ENCODE measurements at regions not wholly inside any gene's neighbourhood (a gene's known extent, or its start where the extent isn't known, plus 50 kb on each side); places are given as distances from the start of the nearest gene placed in this dataset.

DNA sequence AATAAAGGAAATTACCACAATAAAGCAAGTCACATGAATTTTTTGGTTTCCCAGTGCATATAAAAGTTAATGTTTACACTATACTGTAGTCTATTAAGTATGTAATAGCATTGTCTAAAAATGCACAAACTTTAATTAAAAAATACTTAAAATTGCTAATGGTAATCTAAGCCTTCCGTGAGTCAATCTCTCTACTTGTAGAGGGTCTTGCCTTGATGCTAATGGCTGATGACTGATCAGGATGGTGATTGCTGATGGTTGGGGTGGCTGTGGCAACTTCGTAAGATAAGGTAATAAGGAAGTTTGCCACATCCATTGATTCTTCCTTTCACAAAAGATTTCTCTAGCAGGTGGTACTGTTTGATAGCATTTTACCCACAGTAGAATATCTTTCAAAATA, 466.6 kb upstream of the PROX1 start:
- no peak for TF ChIP-seq EZH2phosphoT487 (IDR thresholded peaks at IDR 0.05; ENCODE audit: low read depth)
- TF ChIP-seq, protein P1, sequence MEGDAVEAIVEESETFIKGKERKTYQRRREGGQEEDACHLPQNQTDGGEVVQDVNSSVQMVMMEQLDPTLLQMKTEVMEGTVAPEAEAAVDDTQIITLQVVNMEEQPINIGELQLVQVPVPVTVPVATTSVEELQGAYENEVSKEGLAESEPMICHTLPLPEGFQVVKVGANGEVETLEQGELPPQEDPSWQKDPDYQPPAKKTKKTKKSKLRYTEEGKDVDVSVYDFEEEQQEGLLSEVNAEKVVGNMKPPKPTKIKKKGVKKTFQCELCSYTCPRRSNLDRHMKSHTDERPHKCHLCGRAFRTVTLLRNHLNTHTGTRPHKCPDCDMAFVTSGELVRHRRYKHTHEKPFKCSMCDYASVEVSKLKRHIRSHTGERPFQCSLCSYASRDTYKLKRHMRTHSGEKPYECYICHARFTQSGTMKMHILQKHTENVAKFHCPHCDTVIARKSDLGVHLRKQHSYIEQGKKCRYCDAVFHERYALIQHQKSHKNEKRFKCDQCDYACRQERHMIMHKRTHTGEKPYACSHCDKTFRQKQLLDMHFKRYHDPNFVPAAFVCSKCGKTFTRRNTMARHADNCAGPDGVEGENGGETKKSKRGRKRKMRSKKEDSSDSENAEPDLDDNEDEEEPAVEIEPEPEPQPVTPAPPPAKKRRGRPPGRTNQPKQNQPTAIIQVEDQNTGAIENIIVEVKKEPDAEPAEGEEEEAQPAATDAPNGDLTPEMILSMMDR (IDR thresholded peaks at IDR 0.05; ENCODE audit: low read depth, low read length) = no peak
- Histone ChIP-seq H3K4me3 (ENCODE audit: low read length) (no peak overlapping the region), H3K36me3 (replicated peaks; ENCODE audit: low read depth, low read length) (no peaks in the 10 kb centered on the region), H3K9me3 (ENCODE audit: insufficient read depth, low read length) (0 out of 2 replicates have a peak, but pooled peaks cover 5% of the 10 kb centered on the region), H2AFZ (ENCODE audit: low read depth, low read length) (no peak overlapping the region), H3K27ac (ENCODE audit: low read length) (no peak overlapping the region), H3K79me2 (ENCODE audit: low read length) (no peaks in the 10 kb centered on the region), H3K27me3 (ENCODE audit: low read depth, low read length) (0 out of 2 replicates have a peak, but pooled peaks cover 18% of the 10 kb centered on the region), H4K20me1 (ENCODE audit: insufficient read depth, low read length) (no peaks in the 10 kb centered on the region), H3K4me1 (ENCODE audit: low read length) (no peaks in the 10 kb centered on the region), H3K9ac (ENCODE audit: low read length) (no peak overlapping the region), H3K4me2 (ENCODE audit: low read length) (no peak overlapping the region)

GRCh38 chr1:213523781-213524398, 463.9 kb upstream of the PROX1 start:
- H3K4me3 ChIP-seq (ENCODE audit: low read length) = no peak overlapping the region
- no peaks in the 10 kb centered on the region for H3K79me2 ChIP-seq (ENCODE audit: low read length)
- H4K20me1 ChIP-seq (ENCODE audit: insufficient read depth, low read length) = no peaks in the 10 kb centered on the region
- no peaks in the 10 kb centered on the region for H3K4me1 ChIP-seq (ENCODE audit: low read length)
- H3K4me2 ChIP-seq (ENCODE audit: low read length) = no peak overlapping the region
- 0 out of 2 replicates have a peak, but pooled peaks cover 5% of the 10 kb centered on the region for H3K9me3 ChIP-seq (ENCODE audit: insufficient read depth, low read length)
- TF ChIP-seq, protein P1 (IDR thresholded peaks at IDR 0.05; ENCODE audit: low read depth, low read length) = no peak
- no peak for TF ChIP-seq EZH2phosphoT487 (IDR thresholded peaks at IDR 0.05; ENCODE audit: low read depth)
- H3K36me3 ChIP-seq (replicated peaks; ENCODE audit: low read depth, low read length) = no peaks in the 10 kb centered on the region
- H2AFZ ChIP-seq (ENCODE audit: low read depth, low read length) = no peak overlapping the region
- no peak overlapping the region for H3K27ac ChIP-seq (ENCODE audit: low read length)
- H3K9ac ChIP-seq (ENCODE audit: low read length) = no peak overlapping the region
- 0 out of 2 replicates have a peak, but pooled peaks cover 17% of the 10 kb centered on the region for H3K27me3 ChIP-seq (ENCODE audit: low read depth, low read length)

DNA sequence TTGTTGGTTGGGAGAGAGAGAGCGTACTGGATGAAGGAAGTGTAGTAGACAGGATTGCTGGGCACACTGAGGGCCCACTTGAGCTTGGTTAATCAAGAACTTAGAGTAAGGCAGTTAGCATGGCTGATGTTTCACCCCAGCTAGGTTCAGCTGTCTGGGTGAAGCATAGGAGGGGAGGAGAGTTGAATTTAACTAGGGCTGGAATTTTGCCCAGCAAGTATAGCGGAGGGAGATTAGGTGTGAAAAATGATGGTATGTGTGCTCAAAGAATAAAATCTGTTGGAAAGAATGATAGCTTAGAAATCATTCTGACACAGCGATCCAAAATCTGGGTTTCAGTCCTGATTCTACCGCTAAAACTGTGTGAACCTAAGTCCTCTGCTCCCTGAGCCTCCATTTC, 461.5 kb upstream of the PROX1 start:
- no peaks in the 10 kb centered on the region for H3K4me1 ChIP-seq (ENCODE audit: low read length)
- H4K20me1 ChIP-seq (ENCODE audit: insufficient read depth, low read length) = no peaks in the 10 kb centered on the region
- H3K27me3 ChIP-seq (ENCODE audit: low read depth, low read length) = 0 out of 2 replicates have a peak, but pooled peaks cover 17% of the 10 kb centered on the region
- no peak for TF ChIP-seq EZH2phosphoT487 (IDR thresholded peaks at IDR 0.05; ENCODE audit: low read depth)
- TF ChIP-seq, protein P1 (IDR thresholded peaks at IDR 0.05; ENCODE audit: low read depth, low read length) = no peak
- no peak overlapping the region for H3K4me3 ChIP-seq (ENCODE audit: low read length)
- H2AFZ ChIP-seq (ENCODE audit: low read depth, low read length) = no peak overlapping the region
- H3K27ac ChIP-seq (ENCODE audit: low read length) = no peak overlapping the region
- no peak overlapping the region for H3K4me2 ChIP-seq (ENCODE audit: low read length)
- no peaks in the 10 kb centered on the region for H3K79me2 ChIP-seq (ENCODE audit: low read length)
- H3K9me3 ChIP-seq (ENCODE audit: insufficient read depth, low read length) = 0 out of 2 replicates have a peak, but pooled peaks cover 5% of the 10 kb centered on the region
- H3K9ac ChIP-seq (ENCODE audit: low read length) = no peak overlapping the region
- H3K36me3 ChIP-seq (replicated peaks; ENCODE audit: low read depth, low read length) = no peaks in the 10 kb centered on the region

GRCh38 chr1:213530611-213531320, 457.0 kb upstream of the PROX1 start:
- TF ChIP-seq, protein P1 (IDR thresholded peaks at IDR 0.05; ENCODE audit: low read depth, low read length) = no peak
- no peak for TF ChIP-seq EZH2phosphoT487 (IDR thresholded peaks at IDR 0.05; ENCODE audit: low read depth)

More at GRCh38 chr1:213530611-213531320, 457.0 kb upstream of the PROX1 start:
- Histone ChIP-seq H3K27ac (ENCODE audit: low read length) (no peak overlapping the region), H2AFZ (ENCODE audit: low read depth, low read length) (no peak overlapping the region), H3K79me2 (ENCODE audit: low read length) (no peaks in the 10 kb centered on the region), H3K36me3 (replicated peaks; ENCODE audit: low read depth, low read length) (no peaks in the 10 kb centered on the region), H3K4me2 (ENCODE audit: low read length) (no peak overlapping the region), H3K27me3 (ENCODE audit: low read depth, low read length) (0 out of 2 replicates have a peak, but pooled peaks cover 8% of the 10 kb centered on the region), H3K9me3 (ENCODE audit: insufficient read depth, low read length) (no peaks in the 10 kb centered on the region), H3K4me3 (ENCODE audit: low read length) (no peak overlapping the region), H3K4me1 (ENCODE audit: low read length) (peaks cover 8% of the 10 kb centered on the region), H4K20me1 (ENCODE audit: insufficient read depth, low read length) (no peaks in the 10 kb centered on the region), H3K9ac (ENCODE audit: low read length) (no peak overlapping the region)
